Adrenal gland (tissue), 9 donors: ENCODE measurements at regions not wholly inside any gene's neighbourhood (a gene's known extent, or its start where the extent isn't known, plus 50 kb on each side); places are given as distances from the start of the nearest gene placed in this dataset.

Source experiments
- DNase-seq, 7 donors: peaks; one replicate each; pipeline ENCODE4 v3.0.0-alpha.2; 2019 to 2020
- H3K27ac ChIP-seq, 5 donors: fragments of 200-600 bp; sonication (generic) in 4 of 5; 1 replicate in 3 of 5; 2 replicates in 2 of 5; pipeline versions ENCODE4 v1.5.1 to v1.8.0; 2016 to 2020; ENCODE audit warnings: mild to moderate bottlenecking in 1 of 5
- H3K27me3 ChIP-seq: fragments of 200-600 bp; 2 replicates; pipeline ENCODE4 v1.8.0; 2021
- H3K36me3 ChIP-seq, 2 donors: fragments of 200-600 bp; replicated peaks in 1 of 2; 1 replicate in 1 of 2; 2 replicates in 1 of 2; pipeline versions ENCODE4 v1.5.1 to v1.8.0; 2018 to 2022
- H3K4me1 ChIP-seq, 2 donors: fragments of 200-600 bp; replicated peaks in 1 of 2; 1 replicate in 1 of 2; 2 replicates in 1 of 2; pipeline versions ENCODE4 v1.5.1 to v1.8.0; 2018 to 2021
- H3K4me3 ChIP-seq, 4 donors: fragments of 200-600 bp; sonication (generic) in 3 of 4; one replicate each; pipeline ENCODE4 v1.5.1; 2016 to 2018
- H3K9me3 ChIP-seq, 3 donors: fragments of 200-600 bp; sonication (generic) in 1 of 3; replicated peaks in 1 of 3; 1 replicate in 2 of 3; 2 replicates in 1 of 3; pipeline versions ENCODE4 v1.5.1 to v1.8.0; 2016 to 2021
- CTCF ChIP-seq, 6 experiments: fragments of 450-650 bp in 4 of 6; fragments of 200-600 bp in 2 of 6; sonication (generic) in 1 of 6; IDR thresholded peaks; 1 replicate in 5 of 6; 2 replicates in 1 of 6; pipeline versions ENCODE4 v1.5.1 to v1.8.0; 2016 to 2021; ENCODE audit warnings: antibody characterized with exemption in 6 of 6, mild to moderate bottlenecking in 2 of 6, moderate library complexity in 1 of 6
- POLR2A ChIP-seq, 2 donors: fragments of 450-650 bp; IDR thresholded peaks; one replicate each; pipeline ENCODE4 v1.6.1; 2017; ENCODE audit warnings: antibody characterized with exemption in 2 of 2, mild to moderate bottlenecking in 2 of 2, moderate library complexity in 1 of 2
- WGBS, 4 donors: extraction: QIAGEN DNeasy Blood & Tissue Kit in 2 of 4; methylation state at CpG; one replicate each; pipeline versions ENCODE4 v1.1.5 to v1.1.7; 2013 to 2017; 5-methylcytosine and 5-hydroxymethylcytosine counted together
- intact Hi-C, 2 donors: fragments of 100-400 bp; cut with DNase I; formaldehyde crosslinking; loops; one replicate each; pipeline versions ENCODE4 v1.14.1 to v1.15.0; 2022 to 2023
- donor health status: healthy with polysubstance abuse.
- donor health status: Bipolar disorder and iron deficiency.
- donor health status: DM: yes; HTN: yes; CAD: no.
- donor health status: DM: no; HTN: no; CAD: no.
- donor health status: DM: no; HTN: no; CAD: no.

- WGBS, 4 donors = 56 to 69% (median 67%) methylated on average over 13 to 15 of the region's 15 CpGs
- H3K27ac ChIP-seq = no peak overlapping the region
Observed at GRCh38 chr16:87033021-87033471, 284.1 kb downstream of the C16orf95 start.

DNA sequence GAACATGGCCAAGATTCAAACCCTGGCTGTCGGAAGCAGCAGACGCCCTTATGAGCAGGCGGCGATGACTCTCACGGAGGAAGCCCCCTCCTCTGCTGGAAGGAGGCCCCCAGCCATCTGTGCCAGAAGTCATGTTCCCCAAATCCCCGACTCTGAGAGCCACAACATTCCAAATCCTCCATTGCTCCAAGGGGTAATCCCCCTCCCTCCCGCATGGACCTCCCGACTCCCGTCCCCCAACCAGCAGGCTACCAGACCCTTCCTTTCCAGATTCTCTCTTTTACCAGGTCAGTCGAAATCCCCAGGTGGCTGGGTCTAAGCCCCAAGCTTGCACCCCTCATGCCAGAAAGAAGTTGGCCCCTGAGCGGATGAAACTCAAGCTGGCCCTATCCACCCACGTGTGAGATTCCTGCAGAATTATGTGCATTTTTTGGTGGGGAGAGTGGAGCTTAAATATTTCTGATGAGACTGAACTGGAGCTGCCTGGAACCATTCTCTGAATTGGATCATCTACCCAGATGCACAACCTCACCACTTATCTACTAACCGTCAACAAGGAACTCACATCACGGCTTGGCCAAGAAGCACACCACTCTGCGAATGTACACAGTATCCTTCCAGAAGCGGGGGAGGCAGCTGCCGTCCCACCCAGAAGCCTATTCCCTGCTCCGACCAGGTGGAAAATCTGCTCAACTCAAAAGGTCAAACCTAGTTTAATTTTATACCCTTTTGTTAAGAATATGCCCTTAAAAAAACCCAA is 283.5 kb downstream of the C16orf95 start:
- Histone ChIP-seq H3K27ac (no peak overlapping the region), H3K36me3 (no peaks in the 10 kb centered on the region), H3K4me3 (no peak overlapping the region), H3K9me3 (no peaks in the 10 kb centered on the region), H3K4me1 (no peaks in the 10 kb centered on the region), H3K27me3 (no peaks in the 10 kb centered on the region)
- no peak for DNase-seq
- WGBS, 4 donors = 66 to 81% (median 73%) methylated on average over 18 of the region's 18 CpGs
- TF ChIP-seq CTCF (IDR thresholded peaks at IDR 0.05) (no peak), POLR2A (IDR thresholded peaks at IDR 0.05) (no peak)
- intact Hi-C loops = no loop called here

More at GRCh38 chr16:87033021-87033471, 284.1 kb downstream of the C16orf95 start:
- no peak overlapping the region for H3K4me3 ChIP-seq
- DNase-seq = no peak
- H3K36me3 ChIP-seq = no peaks in the 10 kb centered on the region
- TF ChIP-seq CTCF (IDR thresholded peaks at IDR 0.05) (no peak), POLR2A (IDR thresholded peaks at IDR 0.05) (no peak)
- no peaks in the 10 kb centered on the region for H3K9me3 ChIP-seq
- intact Hi-C loops = no loop called here
- H3K27me3 ChIP-seq = no peaks in the 10 kb centered on the region
- no peaks in the 10 kb centered on the region for H3K4me1 ChIP-seq

DNA sequence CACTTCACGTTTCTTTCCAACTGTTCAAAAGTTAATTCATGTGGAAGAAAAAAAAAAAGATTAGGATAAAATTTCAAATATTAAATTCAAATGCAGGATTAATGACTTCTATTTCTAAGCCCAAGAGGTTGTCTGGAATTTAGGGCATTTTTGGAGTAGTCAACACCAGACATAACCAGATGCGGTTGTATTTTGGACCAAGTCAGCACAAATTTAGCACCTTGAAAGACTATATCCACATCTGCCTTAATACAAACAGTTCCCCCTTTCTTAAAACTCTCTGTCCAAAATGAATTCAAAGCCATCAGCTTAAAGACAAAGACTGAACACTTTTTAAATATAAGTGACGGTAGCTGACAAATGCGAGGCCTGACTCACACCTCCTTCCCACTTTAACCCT is 282.9 kb downstream of the C16orf95 start:
- Histone ChIP-seq H3K27me3 (no peaks in the 10 kb centered on the region), H3K4me1 (no peaks in the 10 kb centered on the region), H3K36me3 (no peaks in the 10 kb centered on the region), H3K9me3 (no peaks in the 10 kb centered on the region), H3K27ac (no peak overlapping the region), H3K4me3 (no peak overlapping the region)
- TF ChIP-seq CTCF (IDR thresholded peaks at IDR 0.05) (no peak), POLR2A (IDR thresholded peaks at IDR 0.05) (no peak)
- intact Hi-C loops = no loop called here
- 51 to 61% (median 57%) methylated on average over 4 of the region's 4 CpGs for WGBS, 4 donors
- no peak for DNase-seq

- TF ChIP-seq POLR2A (IDR thresholded peaks at IDR 0.05) (no peak), CTCF (IDR thresholded peaks at IDR 0.05) (no peak)
- Histone ChIP-seq H3K9me3 (no peaks in the 10 kb centered on the region), H3K27me3 (no peaks in the 10 kb centered on the region), H3K27ac (no peak overlapping the region), H3K4me1 (no peaks in the 10 kb centered on the region), H3K4me3 (no peak overlapping the region), H3K36me3 (no peaks in the 10 kb centered on the region)
- WGBS, 4 donors = 83 to 89% (median 85%) methylated on average over 5 to 7 of the region's 7 CpGs
- intact Hi-C loops = no loop called here
- DNase-seq = no peak
Observed at GRCh38 chr16:87035053-87035452, 282.1 kb downstream of the C16orf95 start.
